ENCODE measurements at regions not wholly inside any gene's neighbourhood (a gene's known extent, or its start where the extent isn't known, plus 50 kb on each side); places are given as distances from the start of the nearest gene placed in this dataset.
A peak's percentile ranks its signal among the peaks of the same experiment; 100 is the strongest.

DNA sequence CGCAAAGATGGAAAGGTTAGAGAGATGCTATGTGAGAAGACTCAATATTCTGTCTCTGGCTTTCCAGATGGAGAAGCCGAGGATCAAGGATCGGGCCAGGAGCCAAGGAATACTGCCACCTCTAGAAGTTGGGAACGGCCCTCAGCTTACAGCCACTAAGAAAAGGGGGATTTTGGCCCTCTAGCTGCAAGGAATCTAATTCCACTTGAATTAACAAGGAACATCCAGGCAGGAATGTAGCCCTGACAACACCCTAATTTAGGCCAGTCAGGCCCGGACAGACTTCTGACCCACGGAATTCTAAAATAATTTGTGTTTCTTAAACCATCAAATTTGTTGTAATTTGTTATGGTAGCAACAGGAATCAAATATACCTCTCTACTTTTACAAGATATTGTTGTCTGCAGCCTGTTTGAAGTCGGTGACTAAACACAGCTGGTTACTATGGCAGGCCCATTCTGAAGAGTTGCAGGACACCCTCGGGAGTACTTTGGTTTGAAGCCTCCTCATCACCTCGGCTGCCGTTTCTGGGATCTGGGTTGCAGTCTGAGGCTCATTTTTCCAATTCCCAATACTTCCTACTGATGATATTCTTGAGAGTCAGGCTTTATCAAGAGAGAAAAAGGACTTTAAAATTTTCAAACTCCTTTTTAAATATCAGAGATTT is 1131.2 kb downstream of the TSN start:
- no peak overlapping the region for H3K9ac ChIP-seq
- DNase-seq (ENCODE audit: low spot score), result peak; percentile 51
- no peaks in the 10 kb centered on the region for H3K4me1 ChIP-seq
- H3K36me3 ChIP-seq, result no peaks in the 10 kb centered on the region
- Mint-ChIP-seq H3K9me3 (no peaks in the 10 kb centered on the region), H3K27me3 (ENCODE audit: insufficient read depth, low read depth) (no peaks in the 10 kb centered on the region), H3K4me3 (no peak overlapping the region), H3K4me1 (no peaks in the 10 kb centered on the region), H3K27ac (no peak overlapping the region), H3K36me3 (no peaks in the 10 kb centered on the region)
- H2AFZ ChIP-seq (replicated peaks), result no peak overlapping the region
- peaks cover 5% of the 10 kb centered on the region for H3F3A ChIP-seq (ENCODE audit: low read depth)
- no peaks in the 10 kb centered on the region for H3K79me2 ChIP-seq (ENCODE audit: low read depth)
- no peak for TF ChIP-seq EZH2 (IDR thresholded peaks at IDR 0.05)
- TF ChIP-seq, protein P1, sequence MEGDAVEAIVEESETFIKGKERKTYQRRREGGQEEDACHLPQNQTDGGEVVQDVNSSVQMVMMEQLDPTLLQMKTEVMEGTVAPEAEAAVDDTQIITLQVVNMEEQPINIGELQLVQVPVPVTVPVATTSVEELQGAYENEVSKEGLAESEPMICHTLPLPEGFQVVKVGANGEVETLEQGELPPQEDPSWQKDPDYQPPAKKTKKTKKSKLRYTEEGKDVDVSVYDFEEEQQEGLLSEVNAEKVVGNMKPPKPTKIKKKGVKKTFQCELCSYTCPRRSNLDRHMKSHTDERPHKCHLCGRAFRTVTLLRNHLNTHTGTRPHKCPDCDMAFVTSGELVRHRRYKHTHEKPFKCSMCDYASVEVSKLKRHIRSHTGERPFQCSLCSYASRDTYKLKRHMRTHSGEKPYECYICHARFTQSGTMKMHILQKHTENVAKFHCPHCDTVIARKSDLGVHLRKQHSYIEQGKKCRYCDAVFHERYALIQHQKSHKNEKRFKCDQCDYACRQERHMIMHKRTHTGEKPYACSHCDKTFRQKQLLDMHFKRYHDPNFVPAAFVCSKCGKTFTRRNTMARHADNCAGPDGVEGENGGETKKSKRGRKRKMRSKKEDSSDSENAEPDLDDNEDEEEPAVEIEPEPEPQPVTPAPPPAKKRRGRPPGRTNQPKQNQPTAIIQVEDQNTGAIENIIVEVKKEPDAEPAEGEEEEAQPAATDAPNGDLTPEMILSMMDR (IDR thresholded peaks at IDR 0.05), result peak; percentile 9
- H3K27ac ChIP-seq, result no peak overlapping the region
- H3K4me2 ChIP-seq, result no peak overlapping the region
- H3K4me3 ChIP-seq, result no peak overlapping the region
- no peaks in the 10 kb centered on the region for H3K27me3 ChIP-seq
- H3K9me3 ChIP-seq (ENCODE audit: low read depth), result no peaks in the 10 kb centered on the region
- no peaks in the 10 kb centered on the region for H4K20me1 ChIP-seq (ENCODE audit: low read depth)

DNA sequence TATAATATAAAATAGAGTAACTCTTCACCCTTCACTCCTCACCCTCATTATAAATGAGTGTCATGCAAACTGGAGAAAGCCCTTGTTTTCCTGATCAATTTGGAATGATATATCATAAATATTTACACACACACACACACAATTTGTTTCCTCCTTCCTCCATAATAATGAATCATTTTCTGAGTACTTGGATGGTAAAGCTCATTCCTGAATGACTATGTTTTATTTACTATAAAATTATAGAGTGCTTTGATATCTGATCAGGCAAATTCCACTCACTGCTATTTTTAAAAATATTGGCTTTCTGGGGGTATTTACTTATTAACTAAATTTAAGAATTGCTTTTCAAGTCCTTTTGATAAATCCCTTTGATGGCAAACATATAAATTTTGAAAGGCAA is 1125.5 kb upstream of the CNTNAP5 start:
- no peaks in the 10 kb centered on the region for H3K79me2 ChIP-seq (ENCODE audit: low read depth)
- no peak overlapping the region for H3K4me3 Mint-ChIP-seq
- no peak overlapping the region for H3K4me3 ChIP-seq
- no peaks in the 10 kb centered on the region for H3F3A ChIP-seq (ENCODE audit: low read depth)
- H3K9me3 Mint-ChIP-seq, result no peaks in the 10 kb centered on the region
- TF ChIP-seq, protein P1 (IDR thresholded peaks at IDR 0.05), result no peak
- TF ChIP-seq EZH2 (IDR thresholded peaks at IDR 0.05) (no peak), EZH2phosphoT487 (IDR thresholded peaks at IDR 0.05) (no peak)
- no peaks in the 10 kb centered on the region for H3K4me1 Mint-ChIP-seq
- no peaks in the 10 kb centered on the region for H3K36me3 ChIP-seq
- no peaks in the 10 kb centered on the region for H4K20me1 ChIP-seq (ENCODE audit: low read depth)
- no peaks in the 10 kb centered on the region for H3K36me3 Mint-ChIP-seq
- no peak overlapping the region for H3K27ac ChIP-seq
- no peak overlapping the region for H3K9ac ChIP-seq
- no peaks in the 10 kb centered on the region for H3K27me3 ChIP-seq
- DNase-seq (ENCODE audit: low spot score), result no peak
- no peaks in the 10 kb centered on the region for H3K9me3 ChIP-seq (ENCODE audit: low read depth)
- no peak overlapping the region for H3K27ac Mint-ChIP-seq
- no peaks in the 10 kb centered on the region for H3K27me3 Mint-ChIP-seq (ENCODE audit: insufficient read depth, low read depth)
- no peak overlapping the region for H2AFZ ChIP-seq (replicated peaks)
- no peaks in the 10 kb centered on the region for H3K4me1 ChIP-seq
- no peak overlapping the region for H3K4me2 ChIP-seq

GRCh38 chr2:122905431-122905830 is 1119.7 kb upstream of the CNTNAP5 start:
- no peaks in the 10 kb centered on the region for H3K36me3 ChIP-seq
- H4K20me1 ChIP-seq (ENCODE audit: low read depth), result no peaks in the 10 kb centered on the region
- no peaks in the 10 kb centered on the region for H3K9me3 Mint-ChIP-seq
- TF ChIP-seq EZH2phosphoT487 (IDR thresholded peaks at IDR 0.05) (no peak), EZH2 (IDR thresholded peaks at IDR 0.05) (no peak)
- TF ChIP-seq, protein P1 (IDR thresholded peaks at IDR 0.05), result no peak
- H3K9ac ChIP-seq, result no peak overlapping the region
- no peak overlapping the region for H3K27ac ChIP-seq
- H3F3A ChIP-seq (ENCODE audit: low read depth), result no peaks in the 10 kb centered on the region
- no peaks in the 10 kb centered on the region for H3K27me3 ChIP-seq
- DNase-seq (ENCODE audit: low spot score), result no peak
- H3K27ac Mint-ChIP-seq, result no peak overlapping the region
- H3K9me3 ChIP-seq (ENCODE audit: low read depth), result no peaks in the 10 kb centered on the region
- no peak overlapping the region for H3K4me3 Mint-ChIP-seq
- no peak overlapping the region for H2AFZ ChIP-seq (replicated peaks)
- no peaks in the 10 kb centered on the region for H3K4me1 ChIP-seq
- no peak overlapping the region for H3K4me2 ChIP-seq
- H3K4me3 ChIP-seq, result no peak overlapping the region
- no peaks in the 10 kb centered on the region for H3K27me3 Mint-ChIP-seq (ENCODE audit: insufficient read depth, low read depth)
- no peaks in the 10 kb centered on the region for H3K36me3 Mint-ChIP-seq
- H3K79me2 ChIP-seq (ENCODE audit: low read depth), result no peaks in the 10 kb centered on the region
- peaks cover 6% of the 10 kb centered on the region for H3K4me1 Mint-ChIP-seq

Measured in neural progenitor cell (in vitro differentiated cells).